Ascending aorta (tissue), 2 donors: ENCODE measurements at regions not wholly inside any gene's neighbourhood (a gene's known extent, or its start where the extent isn't known, plus 50 kb on each side); places are given as distances from the start of the nearest gene placed in this dataset.
A peak's percentile ranks its signal among the peaks of the same experiment; 100 is the strongest.

Experiments
- DNase-seq, 2 donors: peaks; one replicate each; pipeline ENCODE4 v3.0.0-alpha.2; 2019; ENCODE audit warnings: low spot score in 2 of 2
- H3K27ac ChIP-seq, 2 donors: fragments of 200-600 bp; sonication (generic); one replicate each; pipeline ENCODE4 v1.5.1; 2016 to 2017; ENCODE audit warnings: mild to moderate bottlenecking in 1 of 2
- H3K27me3 ChIP-seq: fragments of 200-600 bp; sonication (generic); one replicate; pipeline ENCODE4 v1.5.1; 2017
- H3K36me3 ChIP-seq, 2 donors: fragments of 200-600 bp; sonication (generic); one replicate each; pipeline ENCODE4 v1.5.1; 2016
- H3K4me1 ChIP-seq, 2 donors: fragments of 200-600 bp; sonication (generic); one replicate each; pipeline ENCODE4 v1.5.1; 2016 to 2017; ENCODE audit warnings: mild to moderate bottlenecking in 1 of 2
- H3K4me3 ChIP-seq, 2 donors: fragments of 200-600 bp; sonication (generic); one replicate each; pipeline ENCODE4 v1.5.1; 2016 to 2017; ENCODE audit warnings: mild to moderate bottlenecking in 1 of 2
- H3K9me3 ChIP-seq, 2 donors: fragments of 200-600 bp; sonication (generic); one replicate each; pipeline ENCODE4 v1.5.1; 2016
- CTCF ChIP-seq, 3 experiments: fragments of 200-600 bp in 2 of 3; fragments of 450-650 bp in 1 of 3; sonication (generic) in 2 of 3; IDR thresholded peaks; one replicate each; pipeline ENCODE4 v1.5.1; 2016 to 2019; ENCODE audit warnings: antibody characterized with exemption in 3 of 3, mild to moderate bottlenecking in 1 of 3, moderate library complexity in 1 of 3
- intact Hi-C: fragments of 100-400 bp; cut with DNase I; formaldehyde crosslinking; loops from one replicate; pipeline ENCODE4 v1.15.1; 2023

- Histone ChIP-seq H3K9me3 (no peaks in the 10 kb centered on the region), H3K4me3 (no peak overlapping the region), H3K4me1 (no peaks in the 10 kb centered on the region), H3K27me3 (no peaks in the 10 kb centered on the region), H3K36me3 (no peaks in the 10 kb centered on the region), H3K27ac (no peak overlapping the region)
- DNase-seq: no peak
- TF ChIP-seq CTCF (IDR thresholded peaks at IDR 0.05): peak in 2 of 3 experiments; percentile 54 to 60
- intact Hi-C loops: loop anchor here (1.0 kb wide), 1 partner anchor 94 kb away; no protein-coding TSS in a partner anchor
Observed at GRCh38 chr1:79259390-79260336, 253.1 kb upstream of the ADGRL4 start.

GRCh38 chr1:79255421-79255820 lies 248.9 kb upstream of the ADGRL4 start:
- Histone ChIP-seq H3K4me1 (no peaks in the 10 kb centered on the region), H3K4me3 (no peak overlapping the region), H3K27me3 (no peaks in the 10 kb centered on the region), H3K36me3 (no peaks in the 10 kb centered on the region), H3K9me3 (no peaks in the 10 kb centered on the region), H3K27ac (no peak overlapping the region)
- no peak for TF ChIP-seq CTCF (IDR thresholded peaks at IDR 0.05)
- no peak for DNase-seq
- intact Hi-C loops: no loop called here

GRCh38 chr1:79252598-79252997 lies 246.1 kb upstream of the ADGRL4 start:
- no peaks in the 10 kb centered on the region for H3K27me3 ChIP-seq
- DNase-seq: no peak
- no peak overlapping the region for H3K27ac ChIP-seq
- no peak overlapping the region for H3K4me3 ChIP-seq
- H3K4me1 ChIP-seq: no peaks in the 10 kb centered on the region
- no peaks in the 10 kb centered on the region for H3K36me3 ChIP-seq
- TF ChIP-seq CTCF (IDR thresholded peaks at IDR 0.05): no peak
- intact Hi-C loops: no loop called here
- H3K9me3 ChIP-seq: no peaks in the 10 kb centered on the region

- intact Hi-C loops: no loop called here
- Histone ChIP-seq H3K4me1 (no peaks in the 10 kb centered on the region), H3K27me3 (no peaks in the 10 kb centered on the region), H3K27ac (no peak overlapping the region), H3K4me3 (no peak overlapping the region), H3K36me3 (no peaks in the 10 kb centered on the region), H3K9me3 (no peaks in the 10 kb centered on the region)
- no peak for TF ChIP-seq CTCF (IDR thresholded peaks at IDR 0.05)
- no peak for DNase-seq
Observed at GRCh38 chr1:79239840-79240239, 233.3 kb upstream of the ADGRL4 start.

- Histone ChIP-seq H3K4me1 (no peaks in the 10 kb centered on the region), H3K27me3 (no peaks in the 10 kb centered on the region), H3K27ac (no peak overlapping the region), H3K9me3 (no peaks in the 10 kb centered on the region), H3K4me3 (no peak overlapping the region), H3K36me3 (no peaks in the 10 kb centered on the region)
- DNase-seq: no peak
- intact Hi-C loops: no loop called here
- TF ChIP-seq CTCF (IDR thresholded peaks at IDR 0.05): no peak
Observed at GRCh38 chr1:79235301-79236002, 228.9 kb upstream of the ADGRL4 start.
